B cell (primary cell): ENCODE measurements at regions not wholly inside any gene's neighbourhood (a gene's known extent, or its start where the extent isn't known, plus 50 kb on each side); places are given as distances from the start of the nearest gene placed in this dataset.

Source experiments
- EZH2 ChIP-seq: IDR thresholded peaks from 2 replicates; pipeline ENCODE4 v1.6.1; 2012; ENCODE audit warnings: borderline replicate concordance, low read depth, mild to moderate bottlenecking, moderate library complexity, low read length; ENCODE audit not compliant: insufficient read depth, poor library complexity, severe bottlenecking
- TF ChIP-seq, protein P1 (sequence below): fragments of 200-600 bp; IDR thresholded peaks from one replicate; pipeline ENCODE4 v1.8.0; 2022; ENCODE audit warnings: antibody characterized with exemption, mild to moderate bottlenecking

DNA sequence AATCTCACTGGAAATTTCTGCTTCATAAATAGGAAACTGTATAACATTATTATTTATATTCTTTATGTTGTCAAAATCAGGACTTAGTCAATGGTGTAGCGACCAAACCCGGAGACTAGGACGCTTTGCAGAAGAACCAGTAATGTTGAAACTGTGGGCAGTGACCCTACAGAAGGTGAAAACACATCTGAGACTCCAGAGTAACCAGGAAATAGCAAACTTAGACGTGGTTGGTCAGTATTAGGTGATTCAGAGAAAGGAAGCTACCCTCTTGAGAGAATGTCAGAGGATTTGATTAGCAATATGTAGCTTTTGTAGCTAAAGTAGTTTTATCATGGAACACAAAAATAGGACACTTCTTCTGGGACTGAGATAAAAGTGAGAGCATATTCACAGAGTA is 381.9 kb downstream of the SLC16A7 start:
- TF ChIP-seq, protein P1, sequence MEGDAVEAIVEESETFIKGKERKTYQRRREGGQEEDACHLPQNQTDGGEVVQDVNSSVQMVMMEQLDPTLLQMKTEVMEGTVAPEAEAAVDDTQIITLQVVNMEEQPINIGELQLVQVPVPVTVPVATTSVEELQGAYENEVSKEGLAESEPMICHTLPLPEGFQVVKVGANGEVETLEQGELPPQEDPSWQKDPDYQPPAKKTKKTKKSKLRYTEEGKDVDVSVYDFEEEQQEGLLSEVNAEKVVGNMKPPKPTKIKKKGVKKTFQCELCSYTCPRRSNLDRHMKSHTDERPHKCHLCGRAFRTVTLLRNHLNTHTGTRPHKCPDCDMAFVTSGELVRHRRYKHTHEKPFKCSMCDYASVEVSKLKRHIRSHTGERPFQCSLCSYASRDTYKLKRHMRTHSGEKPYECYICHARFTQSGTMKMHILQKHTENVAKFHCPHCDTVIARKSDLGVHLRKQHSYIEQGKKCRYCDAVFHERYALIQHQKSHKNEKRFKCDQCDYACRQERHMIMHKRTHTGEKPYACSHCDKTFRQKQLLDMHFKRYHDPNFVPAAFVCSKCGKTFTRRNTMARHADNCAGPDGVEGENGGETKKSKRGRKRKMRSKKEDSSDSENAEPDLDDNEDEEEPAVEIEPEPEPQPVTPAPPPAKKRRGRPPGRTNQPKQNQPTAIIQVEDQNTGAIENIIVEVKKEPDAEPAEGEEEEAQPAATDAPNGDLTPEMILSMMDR = no peak
- TF ChIP-seq EZH2 = no peak
